Fibroblast of lung (primary cell): ENCODE measurements at regions not wholly inside any gene's neighbourhood (a gene's known extent, or its start where the extent isn't known, plus 50 kb on each side); places are given as distances from the start of the nearest gene placed in this dataset.
"Not testable (repeated sequence)": the region's sequence is repeated elsewhere in the genome, so short reads cannot be mapped to it uniquely, and the experiment has no call there.

Source experiments
- DNase-seq, 2 donors: peaks; one replicate each; pipeline versions ENCODE4 v3.0.0 to v3.0.0-alpha.2; 2010; ENCODE audit warnings: low read depth in 2 of 2
- H2AFZ ChIP-seq: 2 replicates; pipeline ENCODE4 v1.5.1; 2012; ENCODE audit warnings: low read length, control low read depth, inconsistent platforms
- H3K27ac ChIP-seq: 2 replicates; pipeline ENCODE4 v1.5.1; 2011; ENCODE audit warnings: low read length, control low read depth; ENCODE audit not compliant: insufficient read depth
- H3K27me3 ChIP-seq: 2 replicates; pipeline ENCODE4 v1.5.1; 2011; ENCODE audit warnings: mild to moderate bottlenecking, low read length; ENCODE audit not compliant: control insufficient read depth, insufficient read depth
- H3K36me3 ChIP-seq: 2 replicates; pipeline ENCODE4 v1.5.1; 2011; ENCODE audit warnings: low read length; ENCODE audit not compliant: control insufficient read depth, insufficient read depth
- H3K4me1 ChIP-seq: 2 replicates; pipeline ENCODE4 v1.5.1; 2011; ENCODE audit warnings: low read length; ENCODE audit not compliant: control insufficient read depth, insufficient read depth; ENCODE audit errors: extremely low read depth
- H3K4me2 ChIP-seq: 2 replicates; pipeline ENCODE4 v1.5.1; 2011; ENCODE audit warnings: low read length, control low read depth; ENCODE audit not compliant: insufficient read depth; ENCODE audit errors: extremely low read depth
- H3K4me3 ChIP-seq, 4 experiments: fragments of 200-600 bp in 1 of 4; sonication (generic) in 1 of 4; replicated peaks in 1 of 4; 2 replicates each; pipeline ENCODE4 v1.5.1; 2011 to 2016; ENCODE audit warnings: low read length in 4 of 4, low read depth in 3 of 4, mild to moderate bottlenecking in 3 of 4, control low read depth in 2 of 4, inconsistent platforms in 1 of 4, mixed read lengths in 1 of 4; ENCODE audit not compliant: insufficient read depth in 1 of 4; ENCODE audit errors: control extremely low read depth in 1 of 4
- H3K79me2 ChIP-seq: 2 replicates; pipeline ENCODE4 v1.5.1; 2012; ENCODE audit warnings: mild to moderate bottlenecking, low read length, inconsistent platforms; ENCODE audit not compliant: control insufficient read depth, insufficient read depth
- H3K9ac ChIP-seq: 2 replicates; pipeline ENCODE4 v1.5.1; 2011; ENCODE audit warnings: mild to moderate bottlenecking, low read length, control low read depth; ENCODE audit not compliant: insufficient read depth
- H3K9me3 ChIP-seq: 2 replicates; pipeline ENCODE4 v1.5.1; 2012; ENCODE audit warnings: low read depth, low read length; ENCODE audit not compliant: control insufficient read depth, insufficient read depth
- H4K20me1 ChIP-seq: 2 replicates; pipeline ENCODE4 v1.5.1; 2011; ENCODE audit warnings: low read length; ENCODE audit not compliant: control insufficient read depth, insufficient read depth; ENCODE audit errors: extremely low read depth
- CTCF ChIP-seq, 2 donors: IDR thresholded peaks in 1 of 2; conservative IDR thresholded peaks in 1 of 2; 1 replicate in 1 of 2; 2 replicates in 1 of 2; pipeline ENCODE4 v1.5.1; 2011 to 2012; ENCODE audit warnings: low read length in 2 of 2, control low read depth in 1 of 2, inconsistent platforms in 1 of 2, low read depth in 1 of 2, mild to moderate bottlenecking in 1 of 2
- EZH2 ChIP-seq: IDR thresholded peaks from 2 replicates; pipeline ENCODE4 v1.5.1; 2012; ENCODE audit warnings: low read length, control low read depth, mild to moderate bottlenecking; ENCODE audit errors: missing control alignments

DNA sequence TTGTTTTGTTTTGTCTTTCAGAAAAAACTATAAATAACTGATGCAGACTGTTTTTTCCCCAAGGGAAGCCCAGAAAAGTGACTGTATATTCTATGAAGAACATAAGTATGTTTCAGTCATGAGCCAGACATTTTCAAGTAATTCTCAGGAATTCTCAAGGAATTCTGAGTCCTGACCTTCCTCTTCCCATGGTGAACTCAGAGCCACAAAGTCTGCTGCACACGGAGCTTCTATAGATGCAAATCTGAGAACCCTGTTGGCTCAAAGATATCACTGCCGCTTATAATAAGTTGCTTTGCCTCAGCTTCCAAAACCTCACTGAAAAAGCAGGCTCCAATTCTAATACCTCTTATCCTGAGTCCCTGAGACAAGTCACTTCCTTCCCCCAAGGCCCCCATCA, 418.5 kb upstream of the RUNX1 start:
- Histone ChIP-seq H2AFZ (no peak overlapping the region), H3K9ac (no peak overlapping the region), H3K36me3 (no peaks in the 10 kb centered on the region), H3K9me3 (no peaks in the 10 kb centered on the region), H3K4me1 (no peaks in the 10 kb centered on the region), H3K27ac (no peak overlapping the region), H3K4me2 (no peak overlapping the region), H4K20me1 (no peaks in the 10 kb centered on the region), H3K27me3 (no peaks in the 10 kb centered on the region), H3K79me2 (no peaks in the 10 kb centered on the region), H3K4me3 (no peak overlapping the region)
- peak in 1 of 2 donors; percentile 60 for DNase-seq
- TF ChIP-seq CTCF (conservative IDR thresholded peaks at IDR 0.05 in 1 of 2, IDR thresholded peaks at IDR 0.05 in 1 of 2; ENCODE audit: low read depth in 1 of 2, low read length in 2 of 2) = no peak
- TF ChIP-seq EZH2 = no peak

DNA sequence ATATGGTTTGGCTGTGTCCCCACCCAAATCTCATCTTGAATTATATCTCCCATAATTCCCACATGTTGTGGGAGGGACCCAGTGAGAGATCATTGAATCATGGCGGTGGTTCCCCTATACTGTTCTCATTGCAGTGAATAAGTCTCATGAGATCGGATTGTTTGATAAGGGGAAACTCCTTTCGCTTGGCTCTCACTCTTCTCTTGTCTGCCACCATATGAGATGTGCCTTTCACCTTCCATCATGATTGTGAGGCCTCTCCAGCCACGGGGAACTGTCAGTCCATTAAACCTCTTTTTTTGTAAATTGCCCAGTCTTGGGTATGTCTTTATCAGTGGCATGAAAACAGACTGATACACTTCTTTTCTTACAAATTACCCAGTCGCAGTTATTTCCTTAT, 417.6 kb upstream of the RUNX1 start:
- not testable (repeated sequence) for H3K27me3 ChIP-seq, H2AFZ ChIP-seq, H3K9me3 ChIP-seq, H3K4me3 ChIP-seq, H3K4me2 ChIP-seq, H3K36me3 ChIP-seq, H3K4me1 ChIP-seq, DNase-seq, H4K20me1 ChIP-seq, H3K9ac ChIP-seq, H3K27ac ChIP-seq, H3K79me2 ChIP-seq

GRCh38 chr21:35465741-35466140, 416.6 kb upstream of the RUNX1 start:
- H3K79me2 ChIP-seq = no peaks in the 10 kb centered on the region
- TF ChIP-seq CTCF (conservative IDR thresholded peaks at IDR 0.05 in 1 of 2, IDR thresholded peaks at IDR 0.05 in 1 of 2; ENCODE audit: low read depth in 1 of 2, low read length in 2 of 2) (no peak), EZH2 (no peak)
- no peak overlapping the region for H2AFZ ChIP-seq
- H3K4me2 ChIP-seq = no peak overlapping the region
- no peaks in the 10 kb centered on the region for H3K36me3 ChIP-seq
- H3K27me3 ChIP-seq = no peaks in the 10 kb centered on the region
- DNase-seq = no peak
- no peak overlapping the region for H3K4me3 ChIP-seq
- H3K9ac ChIP-seq = no peak overlapping the region
- no peaks in the 10 kb centered on the region for H3K4me1 ChIP-seq
- H3K27ac ChIP-seq = no peak overlapping the region
- no peaks in the 10 kb centered on the region for H3K9me3 ChIP-seq
- no peaks in the 10 kb centered on the region for H4K20me1 ChIP-seq

GRCh38 chr21:35461700-35462099, 412.6 kb upstream of the RUNX1 start:
- Histone ChIP-seq H3K9ac (no peak overlapping the region), H3K27ac (no peak overlapping the region), H4K20me1 (no peaks in the 10 kb centered on the region), H3K36me3 (no peaks in the 10 kb centered on the region), H3K79me2 (no peaks in the 10 kb centered on the region), H2AFZ (no peak overlapping the region), H3K4me2 (no peak overlapping the region), H3K9me3 (no peaks in the 10 kb centered on the region), H3K27me3 (no peaks in the 10 kb centered on the region), H3K4me1 (no peaks in the 10 kb centered on the region), H3K4me3 (no peak overlapping the region)
- no peak for DNase-seq
- TF ChIP-seq CTCF (conservative IDR thresholded peaks at IDR 0.05 in 1 of 2, IDR thresholded peaks at IDR 0.05 in 1 of 2; ENCODE audit: low read depth in 1 of 2, low read length in 2 of 2) = no peak
- TF ChIP-seq EZH2 = no peak
